ENCODE measurements at regions not wholly inside any gene's neighbourhood (a gene's known extent, or its start where the extent isn't known, plus 50 kb on each side); places are given as distances from the start of the nearest gene placed in this dataset.

- no peak for DNase-seq
Measured at GRCh38 chr10:78902815-78903214, 166.0 kb upstream of the ZMIZ1 start.

DNA sequence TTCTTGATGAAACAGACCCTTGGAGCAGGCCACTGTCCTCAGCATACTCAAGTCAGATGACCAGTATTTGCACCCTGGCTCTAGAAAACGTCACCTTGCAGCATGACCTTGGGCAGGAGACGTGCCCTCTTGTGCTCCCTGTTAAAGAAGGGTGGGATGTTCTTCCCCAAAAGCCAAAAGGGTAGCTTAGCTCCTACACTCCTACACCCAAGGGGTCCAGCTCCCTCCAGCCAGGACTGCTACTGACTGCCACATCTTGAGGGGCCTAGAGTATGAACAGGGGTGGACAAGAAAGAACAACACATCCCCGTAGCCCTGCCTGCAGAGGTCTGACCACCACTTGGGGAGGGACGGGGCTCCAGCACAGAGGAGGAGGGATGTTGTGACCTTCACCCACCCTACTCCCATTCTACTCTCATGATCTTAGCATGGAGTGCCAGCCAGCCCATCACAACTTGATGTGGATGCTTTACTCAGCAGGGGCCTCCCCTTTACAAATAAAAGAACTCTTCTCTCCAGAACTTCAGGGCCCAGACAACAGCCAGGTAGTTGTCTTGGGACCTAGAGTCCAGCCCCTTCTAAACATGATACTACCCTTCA is 165.3 kb upstream of the ZMIZ1 start:
- DNase-seq: no peak

- DNase-seq: no peak
Measured at GRCh38 chr10:78904196-78904595, 164.6 kb upstream of the ZMIZ1 start.

GRCh38 chr10:78905015-78905956 is 163.5 kb upstream of the ZMIZ1 start:
- no peak for DNase-seq

GRCh38 chr10:78905957-78906308 is 162.8 kb upstream of the ZMIZ1 start:
- no peak for DNase-seq

DNA sequence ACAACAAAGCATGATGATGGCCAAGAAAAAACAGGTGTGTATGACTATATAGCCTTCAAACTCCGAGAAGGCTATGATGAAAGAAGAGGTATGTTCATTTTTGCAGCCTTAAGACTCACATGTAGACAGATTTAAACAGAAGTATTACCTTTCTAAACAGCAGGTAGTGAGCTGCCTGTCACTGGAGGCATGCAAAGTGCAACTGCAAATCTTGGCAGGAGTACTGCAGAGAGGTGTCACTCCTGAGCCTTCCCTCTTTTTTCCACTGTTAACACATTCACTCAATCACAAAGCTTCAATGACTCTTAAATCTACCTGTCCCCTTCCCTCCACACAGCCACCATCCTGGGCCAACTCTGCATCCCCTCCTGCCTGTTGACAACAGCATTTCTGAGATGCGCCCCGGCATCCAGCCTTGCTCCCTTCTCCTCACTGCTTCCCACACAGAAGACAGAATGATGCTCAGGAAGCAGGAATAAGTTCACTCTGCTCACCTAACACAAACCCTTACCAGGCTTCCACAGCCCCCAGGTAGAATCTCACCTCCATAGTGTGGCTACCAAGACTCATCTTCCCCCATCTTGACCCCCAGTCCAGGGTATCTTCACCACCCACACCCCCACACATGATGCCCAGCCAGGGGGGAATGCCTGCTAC is 161.9 kb upstream of the ZMIZ1 start:
- no peak for DNase-seq

DNA sequence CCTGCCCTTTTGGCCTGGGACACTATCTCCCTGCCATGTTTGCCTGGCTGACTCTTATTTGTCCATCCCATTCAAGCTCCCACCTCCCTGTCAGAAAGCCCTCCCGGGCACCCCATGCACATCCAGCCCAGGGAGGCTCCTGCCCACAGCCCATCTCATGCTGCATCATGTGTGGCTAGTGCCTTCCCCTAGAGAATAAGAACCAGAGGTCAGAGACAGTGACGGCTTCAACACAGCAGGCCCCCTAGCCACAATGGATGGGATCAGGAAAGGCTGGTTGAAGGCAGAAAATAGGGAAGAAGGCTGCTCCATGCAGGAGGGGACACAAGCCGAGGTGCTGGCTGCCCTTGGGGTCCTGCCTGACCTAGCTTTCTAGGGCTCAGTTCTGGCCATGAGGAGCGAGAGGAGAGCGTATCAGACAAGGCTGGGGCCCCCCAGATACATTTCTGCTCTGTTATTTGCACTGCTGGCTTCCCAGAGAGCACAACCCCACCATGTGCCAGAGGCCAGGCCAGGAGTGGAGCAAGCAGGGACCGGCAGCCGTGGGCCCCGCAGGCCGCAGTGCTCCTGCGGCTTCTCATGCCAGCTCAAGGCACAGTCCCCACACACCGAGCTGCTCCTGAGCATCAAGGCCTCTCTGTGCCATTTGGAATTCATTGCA is 161.1 kb upstream of the ZMIZ1 start:
- no peak for DNase-seq

DNA sequence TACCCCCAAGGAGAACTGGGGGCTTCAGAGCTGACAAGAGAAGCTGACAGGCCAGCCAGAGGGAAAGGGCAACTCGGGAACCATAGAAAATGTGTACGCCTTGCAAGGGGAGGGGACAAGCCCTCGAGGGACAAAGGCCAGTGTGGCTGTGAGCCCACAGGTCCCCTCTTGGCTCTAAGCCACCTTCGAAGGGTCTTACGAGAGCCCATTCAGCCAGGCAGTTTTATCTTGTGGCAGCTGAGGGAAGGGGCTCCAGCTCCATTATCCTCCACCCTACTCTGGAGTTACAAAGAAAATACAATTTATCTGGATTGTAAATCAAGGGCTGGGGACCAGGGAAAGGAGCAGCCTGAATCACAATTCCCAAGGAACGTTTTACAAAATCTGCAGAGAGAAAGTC is 159.5 kb upstream of the ZMIZ1 start:
- no peak for DNase-seq

GRCh38 chr10:78910021-78910420 is 158.7 kb upstream of the ZMIZ1 start:
- DNase-seq: no peak

DNA sequence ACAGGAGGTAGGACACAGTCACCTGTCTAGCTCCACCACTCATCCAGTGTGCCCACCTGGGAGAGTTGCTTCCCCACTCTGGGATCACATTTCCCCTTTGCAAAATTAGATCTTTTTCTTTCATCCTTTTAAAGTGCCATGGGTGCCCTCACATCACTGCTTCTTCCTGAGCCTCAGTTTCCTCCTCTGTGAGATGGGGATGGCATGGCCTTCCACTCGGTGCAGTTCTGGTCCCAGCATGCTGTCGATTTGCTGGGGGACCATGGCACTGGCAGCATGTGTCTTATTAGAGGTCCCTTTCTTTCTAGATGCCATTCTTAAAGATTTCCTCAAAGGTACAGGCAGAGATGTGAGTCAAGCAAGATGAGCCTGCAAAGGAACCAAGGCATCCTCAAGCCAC is 158.3 kb upstream of the ZMIZ1 start:
- no peak for DNase-seq

GRCh38 chr10:78910886-78911285 is 157.9 kb upstream of the ZMIZ1 start:
- no peak for DNase-seq

DNA sequence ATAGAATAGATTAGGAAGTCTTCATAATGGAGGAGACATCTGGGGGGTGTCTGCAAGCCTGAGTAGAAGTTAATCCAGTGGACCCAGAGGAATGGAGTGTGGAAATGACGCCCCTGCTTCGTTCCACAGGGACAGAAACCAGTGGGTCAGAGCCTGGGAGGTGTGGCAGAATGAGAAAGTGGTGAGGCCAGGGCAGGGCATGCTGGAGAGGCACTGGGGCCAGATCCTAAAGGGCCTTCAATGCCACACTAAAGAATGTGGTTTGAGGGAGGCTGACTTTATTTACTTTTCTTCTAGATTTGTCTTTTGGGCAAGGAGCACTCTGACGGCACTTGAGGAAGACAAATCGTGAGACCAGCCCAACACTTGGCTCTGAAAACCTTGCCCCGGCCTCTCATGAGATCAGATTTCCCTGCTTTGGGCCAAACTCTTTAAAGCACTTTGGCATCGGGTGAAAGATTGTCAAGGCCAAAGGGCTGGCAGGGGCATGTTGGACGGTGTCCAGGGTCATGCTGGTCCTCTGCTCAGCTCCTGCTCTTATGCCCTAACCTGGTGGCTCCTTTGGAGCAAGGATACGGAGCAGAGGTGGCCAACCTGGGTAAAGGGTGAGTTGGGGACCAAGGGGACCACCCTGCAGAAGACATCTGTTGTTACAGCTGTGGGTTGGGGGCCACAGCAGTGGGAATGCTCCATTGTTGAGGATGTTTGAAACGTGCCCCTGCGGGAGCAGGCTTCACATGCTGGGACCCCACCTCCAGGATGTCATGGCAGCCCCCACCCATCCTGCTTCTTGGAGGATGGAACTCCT is 157.0 kb upstream of the ZMIZ1 start:
- DNase-seq: no peak

GRCh38 chr10:78912361-78913218 is 156.2 kb upstream of the ZMIZ1 start:
- no peak for DNase-seq

GRCh38 chr10:78913219-78914059 is 155.3 kb upstream of the ZMIZ1 start:
- peak; percentile 98 for DNase-seq

GRCh38 chr10:78914060-78914378 is 154.7 kb upstream of the ZMIZ1 start:
- DNase-seq: no peak

DNA sequence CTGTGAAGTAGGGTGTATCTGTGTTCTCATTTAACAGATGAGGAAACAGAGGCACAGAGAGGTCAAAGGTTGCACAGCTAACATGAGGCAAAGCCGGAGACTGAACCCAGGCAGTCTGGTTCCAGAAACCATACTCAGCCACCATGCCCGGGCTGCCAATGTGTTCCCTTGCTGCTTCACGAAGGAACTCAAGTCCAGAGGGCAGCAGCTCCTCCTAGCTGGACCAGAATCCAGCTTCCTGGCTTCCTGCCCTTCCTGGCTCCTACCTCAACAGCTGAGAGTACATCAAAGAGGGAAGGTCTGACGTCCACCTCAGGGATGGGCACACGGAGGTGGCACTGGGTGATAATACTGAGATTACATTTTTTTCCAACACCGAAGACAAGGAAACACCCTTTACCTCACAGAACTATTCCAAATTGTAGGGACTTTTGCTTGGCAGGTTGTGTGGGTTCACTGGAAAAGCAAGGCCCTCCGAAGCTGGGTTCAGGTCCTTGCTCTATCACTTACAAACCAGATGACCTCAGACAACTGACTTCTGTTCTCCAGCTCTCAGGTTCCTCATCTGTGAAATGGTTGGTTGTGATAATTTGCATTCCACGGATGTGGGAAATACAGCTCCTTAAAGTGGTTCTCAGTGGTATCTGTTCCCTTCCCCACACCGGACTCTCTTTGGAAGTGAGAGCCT is 154.1 kb upstream of the ZMIZ1 start:
- no peak for DNase-seq

DNA sequence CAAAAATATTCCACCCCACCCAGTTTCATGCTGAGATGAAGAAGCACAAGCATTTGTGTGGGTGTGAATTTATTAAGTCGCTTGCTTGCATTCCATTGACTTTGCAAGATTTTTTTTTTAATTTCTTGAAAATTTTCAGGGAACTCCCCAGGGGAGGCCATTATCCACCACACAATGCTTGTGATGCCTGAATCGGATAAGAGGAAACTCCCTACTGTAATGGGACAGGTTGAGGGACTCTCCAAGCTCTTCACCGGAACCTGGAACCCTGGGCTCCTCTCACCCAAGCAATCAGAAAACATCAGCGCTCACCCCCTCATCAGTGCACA is 153.6 kb upstream of the ZMIZ1 start:
- DNase-seq: no peak

GRCh38 chr10:78916227-78916626 is 152.5 kb upstream of the ZMIZ1 start:
- DNase-seq: peak; percentile 31

DNA sequence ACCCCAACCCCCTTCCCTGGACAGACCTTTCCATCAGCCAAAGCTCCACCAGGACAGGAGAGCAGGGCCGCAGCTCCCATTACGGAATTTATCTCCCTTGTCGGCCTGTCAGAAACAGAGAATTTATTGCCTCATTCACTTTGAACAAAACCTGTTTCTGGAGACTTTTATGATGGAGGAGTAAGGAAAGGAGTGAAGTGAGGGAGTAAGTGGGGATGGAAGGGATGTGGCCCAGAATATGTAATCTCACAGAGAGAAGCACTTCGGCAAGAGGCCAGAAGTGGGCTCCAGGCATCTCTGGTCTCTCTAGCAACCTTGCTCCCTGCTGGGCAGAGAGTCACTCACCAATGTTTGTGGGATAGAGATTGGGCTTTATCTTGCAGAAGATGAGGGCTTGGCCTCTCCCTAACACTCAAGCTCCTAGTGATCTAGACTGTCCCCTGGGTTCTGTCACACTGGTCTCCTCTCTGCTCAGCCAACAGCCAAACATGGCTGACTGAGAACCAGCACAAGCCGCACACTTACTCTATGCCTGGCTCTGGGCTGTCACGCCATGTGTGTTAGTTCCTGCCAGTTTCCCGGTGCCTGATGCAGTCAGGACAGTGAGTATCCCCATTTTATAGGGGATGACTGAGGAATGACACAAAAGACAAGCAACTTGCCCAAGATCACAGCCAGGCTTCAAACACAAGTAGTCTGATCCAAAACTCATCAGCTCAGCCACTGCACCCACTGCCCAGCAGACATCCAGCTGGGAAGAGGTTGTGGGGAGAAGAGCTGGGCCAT is 149.4 kb upstream of the ZMIZ1 start:
- DNase-seq: no peak

DNA sequence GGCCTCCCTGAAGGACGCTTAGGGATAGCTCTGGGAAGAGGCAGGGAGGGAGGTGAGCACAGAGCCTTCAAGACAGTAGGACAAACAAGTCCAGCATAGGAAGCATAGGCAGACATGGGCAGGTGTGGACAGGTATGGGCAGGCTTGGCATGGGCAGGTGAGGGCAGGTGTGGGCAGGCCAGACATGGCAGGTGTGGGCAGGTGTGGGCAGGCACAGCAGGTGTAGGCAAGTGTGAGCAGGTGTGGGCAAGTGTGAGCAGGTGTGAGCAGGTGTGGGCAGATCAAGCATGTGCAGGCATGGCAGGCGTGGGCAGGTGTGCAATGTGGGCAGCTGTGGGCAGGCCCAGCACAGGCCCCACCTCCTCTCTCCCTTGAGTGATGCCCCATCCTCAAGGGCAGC is 148.8 kb upstream of the ZMIZ1 start:
- no peak for DNase-seq
